IPS-20b (cell line): ENCODE measurements at regions not wholly inside any gene's neighbourhood (a gene's known extent, or its start where the extent isn't known, plus 50 kb on each side); places are given as distances from the start of the nearest gene placed in this dataset.

ENCODE experiments used
- H3K27ac ChIP-seq: one replicate; pipeline ENCODE4 v1.5.1; 2013; ENCODE audit warnings: low read length
- H3K27me3 ChIP-seq: 2 replicates; pipeline ENCODE4 v1.6.1; 2013; ENCODE audit warnings: mild to moderate bottlenecking, low read length, inconsistent platforms; ENCODE audit not compliant: insufficient read depth
- H3K36me3 ChIP-seq: 2 replicates; pipeline ENCODE4 v1.6.1; 2013; ENCODE audit warnings: low read depth, mild to moderate bottlenecking, inconsistent platforms, low read length, moderate library complexity; ENCODE audit not compliant: insufficient read depth
- H3K4me1 ChIP-seq: 2 replicates; pipeline ENCODE4 v1.6.1; 2013; ENCODE audit warnings: mild to moderate bottlenecking, control low read depth, inconsistent platforms, low read length, moderate library complexity; ENCODE audit not compliant: insufficient read depth
- H3K4me3 ChIP-seq: 2 replicates; pipeline ENCODE4 v1.5.1; 2013; ENCODE audit warnings: mild to moderate bottlenecking, low read length, inconsistent platforms
- H3K9ac ChIP-seq: 2 replicates; pipeline ENCODE4 v1.6.1; 2013; ENCODE audit warnings: low read depth, mild to moderate bottlenecking, inconsistent platforms, low read length, moderate library complexity
- H3K9me3 ChIP-seq: 2 replicates; pipeline ENCODE4 v1.6.1; 2013; ENCODE audit warnings: mild to moderate bottlenecking, low read depth, low read length, inconsistent platforms; ENCODE audit not compliant: insufficient read depth

- H3K27me3 ChIP-seq = no peaks in the 10 kb centered on the region
- no peaks in the 10 kb centered on the region for H3K36me3 ChIP-seq
- no peak overlapping the region for H3K27ac ChIP-seq
Observed at GRCh38 chrY:21254476-21254875, 256.7 kb upstream of the RBMY1B start.

DNA sequence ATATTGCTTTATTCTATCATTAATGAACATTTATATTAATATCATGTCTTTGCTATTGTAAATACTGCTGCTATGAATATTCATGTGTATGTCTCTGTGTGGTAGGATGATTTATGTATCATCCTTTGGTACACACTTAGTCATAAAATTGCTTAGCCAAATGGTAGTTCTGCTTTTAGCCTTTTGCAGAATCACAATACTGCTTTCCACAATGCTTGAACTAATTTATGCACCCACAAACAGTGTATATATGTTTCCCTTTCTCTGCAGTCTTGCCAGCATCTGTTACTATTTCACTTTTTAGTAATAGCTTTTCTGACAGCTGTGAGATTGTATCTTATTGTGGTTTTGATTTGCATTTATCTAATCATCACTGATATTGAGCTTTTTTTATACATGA is 254.3 kb upstream of the RBMY1B start:
- Histone ChIP-seq H3K27ac (no peak overlapping the region), H3K9me3 (no peaks in the 10 kb centered on the region), H3K4me3 (no peak overlapping the region), H3K9ac (no peak overlapping the region), H3K36me3 (no peaks in the 10 kb centered on the region), H3K4me1 (no peaks in the 10 kb centered on the region), H3K27me3 (no peaks in the 10 kb centered on the region)

More at GRCh38 chrY:21254476-21254875, 256.7 kb upstream of the RBMY1B start:
- Histone ChIP-seq H3K9me3 (no peaks in the 10 kb centered on the region), H3K4me3 (no peak overlapping the region), H3K4me1 (no peaks in the 10 kb centered on the region), H3K9ac (no peak overlapping the region)

DNA sequence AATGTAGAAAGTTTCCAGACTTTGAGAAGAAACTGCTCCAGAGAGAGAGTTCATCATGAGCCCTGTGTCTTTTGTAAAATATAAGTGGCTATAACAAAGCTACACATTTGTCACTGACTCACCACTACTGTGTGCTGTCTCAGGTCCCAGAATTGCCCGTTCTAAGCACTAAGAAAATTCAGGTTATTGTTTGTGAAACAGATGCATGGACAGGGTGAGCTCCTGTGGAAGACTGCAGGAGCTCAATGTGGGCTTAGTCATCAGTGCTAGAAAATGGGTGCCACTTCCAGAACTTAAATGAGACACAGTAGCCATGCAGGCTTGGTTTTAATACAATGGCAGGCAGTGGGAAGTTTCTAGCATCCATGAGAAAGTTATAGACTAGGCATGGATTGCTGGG is 251.4 kb upstream of the RBMY1B start:
- Histone ChIP-seq H3K4me1 (no peaks in the 10 kb centered on the region), H3K27ac (no peak overlapping the region), H3K36me3 (no peaks in the 10 kb centered on the region), H3K4me3 (no peak overlapping the region), H3K9me3 (no peaks in the 10 kb centered on the region), H3K9ac (no peak overlapping the region), H3K27me3 (no peaks in the 10 kb centered on the region)

DNA sequence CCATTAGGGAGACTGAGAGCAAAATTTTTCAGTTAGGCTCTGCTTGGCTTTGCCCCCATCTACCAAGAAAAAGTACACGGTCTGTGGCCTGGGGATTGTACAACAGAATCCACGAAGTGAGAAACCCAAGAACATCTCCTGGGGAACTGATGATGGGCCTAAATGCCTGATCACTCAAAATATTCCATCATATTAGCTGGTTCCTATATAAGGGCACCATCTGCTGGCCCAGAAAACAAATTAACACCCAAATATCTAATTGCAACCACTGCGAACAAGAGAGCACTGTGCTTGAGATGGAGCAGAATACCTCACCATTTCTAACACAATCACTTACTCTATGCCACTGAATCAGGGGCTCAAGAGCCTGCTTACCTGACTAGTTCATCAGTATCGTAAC is 250.8 kb upstream of the RBMY1B start:
- Histone ChIP-seq H3K36me3 (no peaks in the 10 kb centered on the region), H3K9me3 (no peaks in the 10 kb centered on the region), H3K27me3 (no peaks in the 10 kb centered on the region), H3K4me3 (no peak overlapping the region), H3K4me1 (no peaks in the 10 kb centered on the region), H3K9ac (no peak overlapping the region), H3K27ac (no peak overlapping the region)

DNA sequence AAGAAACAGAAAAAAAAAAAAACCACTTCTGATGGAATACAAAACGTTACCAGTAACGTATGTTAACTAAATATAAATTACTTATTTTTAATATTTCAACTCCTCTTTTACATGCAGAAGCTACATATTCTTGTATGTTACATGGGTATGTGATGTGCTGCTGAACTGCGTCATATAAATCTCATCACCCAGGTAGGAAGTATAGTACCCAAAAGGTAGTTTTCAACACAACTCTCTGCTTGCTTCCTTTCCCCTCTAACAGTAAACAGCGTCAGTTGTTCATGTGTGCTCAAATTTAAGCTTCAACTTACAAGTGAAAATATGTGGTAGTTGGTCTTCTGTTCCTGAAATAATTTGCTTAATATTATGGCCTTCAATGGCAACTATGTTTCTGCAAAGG is 250.0 kb upstream of the RBMY1B start:
- Histone ChIP-seq H3K4me3 (no peak overlapping the region), H3K4me1 (no peaks in the 10 kb centered on the region), H3K9me3 (no peaks in the 10 kb centered on the region), H3K9ac (no peak overlapping the region), H3K27me3 (no peaks in the 10 kb centered on the region), H3K36me3 (no peaks in the 10 kb centered on the region), H3K27ac (no peak overlapping the region)

GRCh38 chrY:21266751-21267150 is 244.4 kb upstream of the RBMY1B start:
- no peaks in the 10 kb centered on the region for H3K9me3 ChIP-seq
- no peaks in the 10 kb centered on the region for H3K36me3 ChIP-seq
- no peak overlapping the region for H3K9ac ChIP-seq
- H3K27me3 ChIP-seq = no peaks in the 10 kb centered on the region
- H3K4me3 ChIP-seq = no peak overlapping the region
- no peaks in the 10 kb centered on the region for H3K4me1 ChIP-seq
- no peak overlapping the region for H3K27ac ChIP-seq

GRCh38 chrY:21267164-21267563 is 244.0 kb upstream of the RBMY1B start:
- no peaks in the 10 kb centered on the region for H3K9me3 ChIP-seq
- no peaks in the 10 kb centered on the region for H3K4me1 ChIP-seq
- H3K27ac ChIP-seq = no peak overlapping the region
- H3K9ac ChIP-seq = no peak overlapping the region
- no peaks in the 10 kb centered on the region for H3K27me3 ChIP-seq
- H3K4me3 ChIP-seq = no peak overlapping the region
- no peaks in the 10 kb centered on the region for H3K36me3 ChIP-seq

- no peaks in the 10 kb centered on the region for H3K9me3 ChIP-seq
- peaks cover 6% of the 10 kb centered on the region; the same call in 1 of the 2 replicates for H3K4me1 ChIP-seq
- H3K36me3 ChIP-seq = no peaks in the 10 kb centered on the region
- no peak overlapping the region for H3K27ac ChIP-seq
- no peaks in the 10 kb centered on the region for H3K27me3 ChIP-seq
- H3K4me3 ChIP-seq = no peak overlapping the region
- H3K9ac ChIP-seq = no peak overlapping the region
Observed at GRCh38 chrY:21287769-21288168, 223.4 kb upstream of the RBMY1B start.

DNA sequence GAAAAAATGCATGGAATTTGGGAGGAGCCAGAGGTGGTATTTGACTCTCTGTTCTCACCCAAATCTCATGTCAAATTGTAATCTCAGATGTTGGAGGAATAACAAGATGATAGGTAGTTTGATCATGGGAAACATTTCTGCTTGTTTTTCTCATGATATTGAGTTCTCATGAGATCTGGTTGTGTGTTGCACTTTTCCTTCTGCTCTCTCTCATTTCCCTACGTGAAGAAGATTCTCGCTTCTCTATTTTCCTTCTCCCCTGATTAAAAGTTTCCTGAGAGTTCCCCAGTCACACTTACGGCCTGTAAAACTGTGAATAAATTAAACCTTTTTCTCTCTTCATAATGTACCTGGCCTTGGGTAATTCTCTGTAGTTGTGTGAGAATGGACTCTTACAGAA is 222.2 kb upstream of the RBMY1B start:
- Histone ChIP-seq H3K36me3 (no peaks in the 10 kb centered on the region), H3K4me1 (peaks cover 6% of the 10 kb centered on the region; the same call in 1 of the 2 replicates), H3K4me3 (no peak overlapping the region), H3K27me3 (no peaks in the 10 kb centered on the region), H3K9me3 (no peaks in the 10 kb centered on the region), H3K9ac (no peak overlapping the region), H3K27ac (no peak overlapping the region)

- Histone ChIP-seq H3K27ac (no peak overlapping the region), H3K4me1 (no peaks in the 10 kb centered on the region), H3K9me3 (no peaks in the 10 kb centered on the region), H3K27me3 (no peaks in the 10 kb centered on the region), H3K9ac (no peak overlapping the region), H3K4me3 (no peak overlapping the region), H3K36me3 (no peaks in the 10 kb centered on the region)
Observed at GRCh38 chrY:21295206-21295605, 215.9 kb upstream of the RBMY1B start.

DNA sequence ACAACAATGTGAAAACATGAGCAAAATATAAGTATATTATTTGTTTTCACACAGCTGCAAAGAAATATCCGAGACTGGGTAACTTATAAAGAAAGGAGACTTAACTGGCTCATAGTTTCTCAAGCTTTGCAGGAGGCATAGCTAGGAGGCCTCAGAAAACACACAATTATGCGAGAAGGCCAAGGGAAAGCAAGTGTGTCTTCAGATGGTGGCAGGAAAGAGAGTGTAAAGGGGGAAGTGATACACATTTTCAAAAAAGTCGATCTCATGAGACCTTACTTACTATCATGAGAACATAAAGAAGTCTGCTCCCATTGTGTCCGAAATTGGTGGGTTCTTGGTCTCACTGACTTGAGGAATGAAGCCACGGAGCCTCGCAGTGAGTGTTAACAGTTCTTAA is 208.9 kb upstream of the RBMY1B start:
- Histone ChIP-seq H3K4me1 (no peaks in the 10 kb centered on the region), H3K4me3 (no peak overlapping the region), H3K27me3 (no peaks in the 10 kb centered on the region), H3K27ac (no peak overlapping the region), H3K36me3 (no peaks in the 10 kb centered on the region), H3K9ac (no peak overlapping the region), H3K9me3 (no peaks in the 10 kb centered on the region)

GRCh38 chrY:21315366-21315765 is 195.8 kb upstream of the RBMY1B start:
- Histone ChIP-seq H3K4me3 (no peak overlapping the region), H3K9ac (no peak overlapping the region), H3K27ac (no peak overlapping the region), H3K9me3 (no peaks in the 10 kb centered on the region), H3K4me1 (no peaks in the 10 kb centered on the region), H3K36me3 (no peaks in the 10 kb centered on the region), H3K27me3 (no peaks in the 10 kb centered on the region)
